ENCODE measurements at regions not wholly inside any gene's neighbourhood (a gene's known extent, or its start where the extent isn't known, plus 50 kb on each side); places are given as distances from the start of the nearest gene placed in this dataset.

- Histone ChIP-seq H3K4me3 (ENCODE audit: low read length) (no peak overlapping the region), H3K9ac (ENCODE audit: low read length) (no peak overlapping the region), H3K9me3 (ENCODE audit: insufficient read depth, low read length) (no peaks in the 10 kb centered on the region), H3K27ac (ENCODE audit: low read length) (no peak overlapping the region), H3K27me3 (ENCODE audit: low read depth, low read length) (peaks cover 4% of the 10 kb centered on the region; the same call in 1 of the 2 replicates), H3K79me2 (ENCODE audit: low read length) (no peaks in the 10 kb centered on the region), H2AFZ (ENCODE audit: low read depth, low read length) (no peak overlapping the region), H3K4me1 (ENCODE audit: low read length) (no peaks in the 10 kb centered on the region), H3K36me3 (replicated peaks; ENCODE audit: low read depth, low read length) (no peaks in the 10 kb centered on the region), H4K20me1 (ENCODE audit: insufficient read depth, low read length) (no peaks in the 10 kb centered on the region), H3K4me2 (ENCODE audit: low read length) (no peak overlapping the region)
- TF ChIP-seq EZH2phosphoT487 (IDR thresholded peaks at IDR 0.05; ENCODE audit: low read depth), result no peak
- TF ChIP-seq CTCF (IDR thresholded peaks at IDR 0.05; ENCODE audit: low read depth, low read length), result no peak
Observed at GRCh38 chr6:1028723-1029122, 283.2 kb upstream of the FOXQ1 start.

- H3K9ac ChIP-seq (ENCODE audit: low read length), result no peak overlapping the region
Observed at GRCh38 chr6:1027795-1028569, 283.9 kb upstream of the FOXQ1 start.

GRCh38 chr6:1027109-1027794 lies 284.6 kb upstream of the FOXQ1 start:
- TF ChIP-seq EZH2phosphoT487 (IDR thresholded peaks at IDR 0.05; ENCODE audit: low read depth), result no peak
- TF ChIP-seq CTCF (IDR thresholded peaks at IDR 0.05; ENCODE audit: low read depth, low read length), result no peak
- Histone ChIP-seq H3K79me2 (ENCODE audit: low read length) (no peaks in the 10 kb centered on the region), H3K4me2 (ENCODE audit: low read length) (no peak overlapping the region), H3K27ac (ENCODE audit: low read length) (no peak overlapping the region), H3K9me3 (ENCODE audit: insufficient read depth, low read length) (no peaks in the 10 kb centered on the region), H3K4me3 (ENCODE audit: low read length) (no peak overlapping the region), H4K20me1 (ENCODE audit: insufficient read depth, low read length) (no peaks in the 10 kb centered on the region), H2AFZ (ENCODE audit: low read depth, low read length) (no peak overlapping the region), H3K4me1 (ENCODE audit: low read length) (no peaks in the 10 kb centered on the region), H3K36me3 (replicated peaks; ENCODE audit: low read depth, low read length) (no peaks in the 10 kb centered on the region), H3K27me3 (ENCODE audit: low read depth, low read length) (peaks cover 4% of the 10 kb centered on the region; the same call in 1 of the 2 replicates), H3K9ac (ENCODE audit: low read length) (no peak overlapping the region)

More at GRCh38 chr6:1027795-1028569, 283.9 kb upstream of the FOXQ1 start:
- TF ChIP-seq CTCF (IDR thresholded peaks at IDR 0.05; ENCODE audit: low read depth, low read length) (no peak), EZH2phosphoT487 (IDR thresholded peaks at IDR 0.05; ENCODE audit: low read depth) (no peak)
- peaks cover 4% of the 10 kb centered on the region; the same call in 1 of the 2 replicates for H3K27me3 ChIP-seq (ENCODE audit: low read depth, low read length)
- H3K9me3 ChIP-seq (ENCODE audit: insufficient read depth, low read length), result no peaks in the 10 kb centered on the region
- H4K20me1 ChIP-seq (ENCODE audit: insufficient read depth, low read length), result no peaks in the 10 kb centered on the region
- H3K4me3 ChIP-seq (ENCODE audit: low read length), result no peak overlapping the region
- H3K36me3 ChIP-seq (replicated peaks; ENCODE audit: low read depth, low read length), result no peaks in the 10 kb centered on the region
- no peak overlapping the region for H3K4me2 ChIP-seq (ENCODE audit: low read length)
- no peaks in the 10 kb centered on the region for H3K79me2 ChIP-seq (ENCODE audit: low read length)
- H3K4me1 ChIP-seq (ENCODE audit: low read length), result no peaks in the 10 kb centered on the region
- no peak overlapping the region for H3K27ac ChIP-seq (ENCODE audit: low read length)
- no peak overlapping the region for H2AFZ ChIP-seq (ENCODE audit: low read depth, low read length)

GRCh38 chr6:1025821-1026220 lies 286.1 kb upstream of the FOXQ1 start:
- Histone ChIP-seq H3K4me1 (ENCODE audit: low read length) (no peaks in the 10 kb centered on the region), H3K9ac (ENCODE audit: low read length) (no peak overlapping the region), H3K36me3 (replicated peaks; ENCODE audit: low read depth, low read length) (no peaks in the 10 kb centered on the region), H3K4me3 (ENCODE audit: low read length) (no peak overlapping the region), H3K27ac (ENCODE audit: low read length) (no peak overlapping the region), H3K79me2 (ENCODE audit: low read length) (no peaks in the 10 kb centered on the region), H3K9me3 (ENCODE audit: insufficient read depth, low read length) (no peaks in the 10 kb centered on the region), H3K4me2 (ENCODE audit: low read length) (no peak overlapping the region), H4K20me1 (ENCODE audit: insufficient read depth, low read length) (no peaks in the 10 kb centered on the region), H2AFZ (ENCODE audit: low read depth, low read length) (no peak overlapping the region), H3K27me3 (ENCODE audit: low read depth, low read length) (no peaks in the 10 kb centered on the region)
- TF ChIP-seq EZH2phosphoT487 (IDR thresholded peaks at IDR 0.05; ENCODE audit: low read depth), result no peak
- no peak for TF ChIP-seq CTCF (IDR thresholded peaks at IDR 0.05; ENCODE audit: low read depth, low read length)
